ENCODE measurements at regions not wholly inside any gene's neighbourhood (a gene's known extent, or its start where the extent isn't known, plus 50 kb on each side); places are given as distances from the start of the nearest gene placed in this dataset.

GRCh38 chr11:113555071-113555619 lies 79.9 kb upstream of the DRD2 start:
- DNase-seq = no peak

- no peak for DNase-seq
Measured at GRCh38 chr11:113554526-113554925, 79.3 kb upstream of the DRD2 start.

- DNase-seq = peak in 6 of 56 donors; percentile 5 to 47 (median 8)
Measured at GRCh38 chr11:113553915-113554314, 78.7 kb upstream of the DRD2 start.

GRCh38 chr11:113553235-113553634 lies 78.0 kb upstream of the DRD2 start:
- DNase-seq = no peak

DNA sequence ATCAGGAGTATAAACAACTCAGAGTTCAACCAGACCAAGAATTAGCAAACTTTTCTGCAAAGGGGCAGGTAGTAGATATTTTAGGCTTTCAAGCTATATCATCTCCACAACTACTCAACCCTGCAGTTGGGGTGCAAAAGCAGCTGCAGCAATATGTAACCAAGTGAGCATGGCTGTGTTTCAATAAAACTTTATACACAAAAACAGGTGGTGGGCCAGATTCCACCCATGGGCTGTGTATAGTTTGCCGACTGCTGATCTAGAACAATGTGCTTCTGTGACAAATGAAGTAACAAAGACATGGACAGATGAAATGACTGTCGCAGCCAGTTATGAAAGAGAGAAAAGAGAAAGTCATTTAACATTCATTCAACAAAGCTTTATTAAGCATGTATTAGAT lies 77.1 kb upstream of the DRD2 start:
- DNase-seq = no peak

GRCh38 chr11:113551645-113552044 lies 76.4 kb upstream of the DRD2 start:
- no peak for DNase-seq

GRCh38 chr11:113549611-113550578 lies 74.7 kb upstream of the DRD2 start:
- peak in 1 of 56 donors; percentile 12 for DNase-seq

DNA sequence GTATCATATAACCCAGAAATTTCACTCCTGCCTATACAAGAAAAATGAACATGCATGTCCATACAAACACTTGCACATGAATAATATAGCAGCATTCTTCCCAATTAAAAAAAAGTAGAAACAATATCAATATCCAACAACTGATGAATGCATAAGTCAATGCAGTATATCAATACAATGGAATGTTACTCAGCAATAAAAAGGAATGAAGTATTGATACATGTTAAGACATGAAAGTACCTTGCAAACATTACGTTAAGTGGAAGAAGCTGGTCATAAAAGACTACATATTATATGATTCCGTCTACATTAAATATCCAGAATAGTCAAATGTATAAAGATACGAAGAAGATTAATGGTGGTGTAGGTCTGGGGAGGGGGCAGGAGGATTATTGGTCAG lies 73.9 kb upstream of the DRD2 start:
- no peak for DNase-seq

GRCh38 chr11:113547739-113548138 lies 72.5 kb upstream of the DRD2 start:
- DNase-seq = no peak

DNA sequence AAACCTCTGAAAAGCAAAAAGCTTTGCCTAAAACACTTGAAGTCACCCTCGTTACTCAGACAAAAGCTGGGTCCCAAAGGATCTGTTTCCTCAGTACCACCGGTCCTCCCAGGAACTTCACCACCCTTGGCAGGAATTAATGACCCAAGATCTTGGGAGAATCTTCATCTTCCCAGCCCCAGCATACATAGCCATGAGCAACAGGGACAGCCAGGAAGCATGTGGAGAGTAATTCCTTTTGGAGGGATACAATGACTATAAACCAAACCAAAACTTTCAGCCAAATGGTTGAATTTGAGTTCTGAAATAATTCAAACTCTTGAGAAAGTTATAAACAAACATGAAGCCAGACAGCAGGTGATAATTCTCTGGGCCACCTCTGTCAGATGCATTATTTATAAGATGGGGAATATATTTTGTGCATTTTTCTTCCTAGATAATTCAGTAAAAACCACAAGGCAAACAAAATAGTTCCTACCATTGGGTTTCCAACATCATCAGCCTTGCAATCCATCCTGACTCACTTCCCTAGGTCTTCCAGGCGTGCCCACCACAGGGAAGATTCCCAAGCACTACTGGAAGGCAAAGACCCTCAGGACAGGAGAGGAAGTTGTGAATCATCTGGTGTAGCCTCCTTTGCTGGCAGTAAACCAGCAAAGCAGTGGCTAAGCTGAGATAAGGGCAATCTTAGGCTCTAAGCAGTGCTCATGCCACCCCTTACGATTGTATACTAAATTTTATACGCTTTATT lies 71.7 kb upstream of the DRD2 start:
- DNase-seq = no peak

DNA sequence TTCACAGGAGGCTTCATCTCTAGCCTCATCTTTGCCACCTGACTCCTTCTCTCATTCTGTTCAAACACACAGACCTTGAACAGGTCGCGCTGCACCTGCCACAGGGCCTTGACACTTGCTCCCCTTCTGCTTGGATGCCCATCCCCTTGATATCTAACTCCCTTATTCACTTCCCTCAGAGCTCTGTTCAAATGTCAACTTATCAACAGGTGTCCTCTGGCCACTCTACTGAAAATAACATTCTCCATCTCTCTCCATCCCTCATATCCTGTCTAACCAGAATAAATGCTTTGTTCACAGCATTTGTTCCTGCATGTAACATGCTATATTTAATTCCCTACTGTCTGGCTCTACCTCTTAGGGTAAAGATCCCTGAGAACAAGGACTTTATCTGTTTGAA lies 67.2 kb upstream of the DRD2 start:
- DNase-seq = no peak

- no peak for DNase-seq
Measured at GRCh38 chr11:113540416-113541330, 65.5 kb upstream of the DRD2 start.

DNA sequence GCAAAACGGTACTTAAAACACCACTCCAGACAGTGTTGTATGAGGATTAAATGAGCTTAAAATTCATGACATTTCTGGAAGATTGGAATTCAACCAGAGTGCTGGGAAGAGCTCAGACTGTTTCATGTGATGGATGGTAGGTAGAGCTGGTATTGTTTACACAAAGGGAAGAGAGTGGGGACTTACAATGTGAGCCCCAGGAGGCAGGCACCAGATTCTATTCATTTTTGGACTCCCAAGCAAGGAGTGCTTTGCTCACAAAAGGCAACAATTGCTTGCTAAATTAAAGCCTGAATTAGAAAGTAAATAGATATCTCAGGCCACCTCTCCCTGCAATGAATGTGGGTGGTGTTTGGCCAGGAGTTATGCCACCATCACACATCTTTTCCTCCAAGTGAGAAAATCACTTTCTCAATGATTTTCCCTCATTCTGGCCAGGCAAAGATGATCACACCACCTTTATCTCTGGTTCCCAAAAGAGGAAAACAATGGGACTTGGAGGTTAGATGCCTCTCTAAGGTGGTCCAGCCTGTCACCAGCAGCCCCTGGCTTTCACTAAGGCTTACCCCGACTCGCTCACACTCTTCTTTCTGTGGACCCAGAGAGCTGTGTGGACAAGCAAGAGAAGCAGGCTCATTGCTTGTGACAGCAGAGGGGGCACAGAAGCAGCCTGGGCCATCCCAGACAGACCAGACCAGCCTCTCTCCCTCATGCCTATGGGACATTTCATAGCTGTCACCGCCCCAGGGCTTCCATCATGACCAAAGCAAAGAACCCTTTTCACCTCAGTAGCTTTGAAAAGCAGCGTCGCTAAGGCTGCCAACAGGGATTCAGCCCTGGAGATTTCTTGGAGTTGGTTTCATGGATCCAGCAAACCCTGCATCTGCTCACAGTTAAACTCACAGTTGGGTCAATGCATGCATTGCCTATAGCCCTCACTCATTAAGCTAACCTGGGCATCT lies 63.5 kb upstream of the DRD2 start:
- DNase-seq = no peak

GRCh38 chr11:113534625-113535024 lies 59.4 kb upstream of the DRD2 start:
- DNase-seq = no peak

DNA sequence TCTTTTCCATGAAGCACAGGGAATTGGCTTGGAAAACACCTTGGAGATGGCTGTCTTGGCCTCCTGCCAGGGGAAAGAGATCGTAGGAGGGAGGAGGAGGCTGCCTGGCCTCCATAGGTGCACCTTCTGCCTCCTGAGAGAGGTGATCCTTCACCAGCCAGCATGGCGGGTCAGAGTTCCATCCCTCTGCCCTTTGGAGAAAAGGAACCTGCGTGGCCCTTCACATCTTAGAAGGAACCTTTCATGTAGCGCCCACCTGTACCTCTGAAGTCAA lies 58.2 kb upstream of the DRD2 start:
- no peak for DNase-seq

GRCh38 chr11:113532697-113533424 lies 57.7 kb upstream of the DRD2 start:
- peak in 53 of 56 donors; percentile 1 to 90 (median 42) for DNase-seq

DNA sequence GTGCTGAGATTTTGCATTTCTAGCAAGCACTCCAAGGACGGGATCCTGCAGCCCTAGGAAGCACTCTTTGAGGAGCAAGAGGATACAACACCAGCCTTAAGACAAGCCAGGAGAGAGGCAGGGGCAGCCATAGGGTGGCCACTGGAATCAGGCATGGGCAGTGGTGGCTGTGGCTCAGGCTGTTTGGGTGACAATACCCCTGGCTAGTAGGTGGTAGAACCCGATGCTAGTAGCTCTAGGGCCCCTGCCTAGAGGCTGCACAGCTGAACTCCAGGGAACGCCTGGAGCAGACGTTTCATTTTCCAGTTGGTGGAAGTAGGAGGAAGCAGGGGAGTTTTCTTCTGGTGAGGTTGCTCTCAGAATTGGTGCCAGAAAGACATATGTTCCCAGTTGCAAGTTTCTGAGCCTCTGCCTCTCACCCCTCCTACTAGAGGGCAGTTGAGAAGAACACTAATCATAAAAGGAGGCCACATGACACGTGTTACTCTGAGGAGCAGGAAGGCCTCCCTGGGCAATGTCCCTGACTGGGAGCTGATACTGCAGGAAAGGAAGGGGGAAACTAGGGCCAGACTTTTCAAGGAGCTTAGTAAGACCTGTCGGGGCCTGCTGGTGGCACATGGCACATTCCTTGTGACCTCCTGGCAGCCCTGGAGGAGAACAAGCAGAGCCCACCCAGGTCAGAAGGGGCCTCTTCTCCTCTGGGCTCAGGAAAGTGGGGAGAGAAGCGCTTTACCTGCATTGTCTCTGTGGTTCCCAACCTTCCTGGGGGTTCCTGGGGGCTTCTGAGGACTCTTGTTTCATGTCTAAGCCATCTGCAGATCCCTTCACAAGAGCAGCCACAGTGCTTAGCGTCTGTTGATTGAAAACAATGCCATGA lies 56.6 kb upstream of the DRD2 start:
- peak in 1 of 56 donors; percentile 3 for DNase-seq

DNA sequence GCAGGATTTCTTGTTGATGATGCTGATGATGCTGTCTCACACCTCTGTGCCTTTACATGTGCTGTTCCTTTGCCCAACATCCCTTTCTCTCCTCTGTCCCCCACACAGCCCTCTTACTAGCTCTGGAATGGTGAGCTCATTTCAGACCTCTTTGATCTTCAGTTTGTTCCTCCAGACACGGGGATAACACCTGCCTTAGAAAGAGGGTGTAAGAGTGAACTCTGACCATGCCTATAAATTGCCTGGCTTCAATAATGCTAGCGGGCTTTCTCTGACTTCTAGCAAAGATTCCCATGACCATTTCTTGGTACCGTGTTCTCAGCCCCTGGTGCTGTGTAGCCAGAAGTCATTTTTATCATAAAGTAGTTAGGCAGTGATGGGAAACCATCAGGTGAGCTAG lies 55.9 kb upstream of the DRD2 start:
- DNase-seq = no peak

Data from amygdala (tissue), 56 donors.